ENCODE measurements at regions not wholly inside any gene's neighbourhood (a gene's known extent, or its start where the extent isn't known, plus 50 kb on each side); places are given as distances from the start of the nearest gene placed in this dataset.

DNA sequence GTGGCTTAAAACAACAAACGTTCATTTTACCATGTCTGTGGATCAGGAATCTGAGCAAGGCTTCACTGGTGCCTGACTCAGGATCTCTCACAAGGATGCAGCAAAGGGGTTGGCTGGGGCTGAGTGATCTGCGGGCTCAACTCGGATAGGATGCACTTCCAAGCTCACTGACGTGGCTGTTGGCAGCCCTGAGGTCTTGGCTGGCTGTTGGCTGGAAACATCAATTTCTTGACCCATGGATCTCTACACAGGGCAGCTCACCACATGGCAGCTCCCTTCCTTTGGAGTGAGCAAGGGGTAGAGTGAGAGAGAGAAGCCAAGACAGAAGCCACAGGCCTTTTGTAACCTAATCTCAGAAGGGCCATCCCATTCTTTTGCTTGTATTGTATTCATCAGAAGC lies 202.1 kb downstream of the NXNL2 start (continued):
- TF ChIP-seq, protein P1, sequence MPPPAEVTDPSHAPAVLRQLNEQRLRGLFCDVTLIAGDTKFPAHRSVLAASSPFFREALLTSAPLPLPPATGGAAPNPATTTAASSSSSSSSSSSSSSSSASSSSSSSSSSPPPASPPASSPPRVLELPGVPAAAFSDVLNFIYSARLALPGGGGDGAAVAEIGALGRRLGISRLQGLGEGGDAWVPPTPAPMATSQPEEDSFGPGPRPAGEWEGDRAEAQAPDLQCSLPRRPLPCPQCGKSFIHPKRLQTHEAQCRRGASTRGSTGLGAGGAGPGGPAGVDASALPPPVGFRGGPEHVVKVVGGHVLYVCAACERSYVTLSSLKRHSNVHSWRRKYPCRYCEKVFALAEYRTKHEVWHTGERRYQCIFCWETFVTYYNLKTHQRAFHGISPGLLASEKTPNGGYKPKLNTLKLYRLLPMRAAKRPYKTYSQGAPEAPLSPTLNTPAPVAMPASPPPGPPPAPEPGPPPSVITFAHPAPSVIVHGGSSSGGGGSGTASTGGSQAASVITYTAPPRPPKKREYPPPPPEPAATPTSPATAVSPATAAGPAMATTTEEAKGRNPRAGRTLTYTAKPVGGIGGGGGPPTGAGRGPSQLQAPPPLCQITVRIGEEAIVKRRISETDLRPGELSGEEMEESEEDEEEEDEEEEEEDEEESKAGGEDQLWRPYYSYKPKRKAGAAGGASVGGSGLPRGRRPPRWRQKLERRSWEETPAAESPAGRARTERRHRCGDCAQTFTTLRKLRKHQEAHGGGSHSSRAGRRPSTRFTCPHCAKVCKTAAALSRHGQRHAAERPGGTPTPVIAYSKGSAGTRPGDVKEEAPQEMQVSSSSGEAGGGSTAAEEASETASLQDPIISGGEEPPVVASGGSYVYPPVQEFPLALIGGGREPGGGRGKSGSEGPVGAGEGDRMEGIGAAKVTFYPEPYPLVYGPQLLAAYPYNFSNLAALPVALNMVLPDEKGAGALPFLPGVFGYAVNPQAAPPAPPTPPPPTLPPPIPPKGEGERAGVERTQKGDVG (CRISPR knock-in tag; IDR thresholded peaks at IDR 0.05) = no peak
- TF ChIP-seq, protein P2, sequence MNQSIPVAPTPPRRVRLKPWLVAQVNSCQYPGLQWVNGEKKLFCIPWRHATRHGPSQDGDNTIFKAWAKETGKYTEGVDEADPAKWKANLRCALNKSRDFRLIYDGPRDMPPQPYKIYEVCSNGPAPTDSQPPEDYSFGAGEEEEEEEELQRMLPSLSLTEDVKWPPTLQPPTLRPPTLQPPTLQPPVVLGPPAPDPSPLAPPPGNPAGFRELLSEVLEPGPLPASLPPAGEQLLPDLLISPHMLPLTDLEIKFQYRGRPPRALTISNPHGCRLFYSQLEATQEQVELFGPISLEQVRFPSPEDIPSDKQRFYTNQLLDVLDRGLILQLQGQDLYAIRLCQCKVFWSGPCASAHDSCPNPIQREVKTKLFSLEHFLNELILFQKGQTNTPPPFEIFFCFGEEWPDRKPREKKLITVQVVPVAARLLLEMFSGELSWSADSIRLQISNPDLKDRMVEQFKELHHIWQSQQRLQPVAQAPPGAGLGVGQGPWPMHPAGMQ (IDR thresholded peaks at IDR 0.05; ENCODE audit: borderline replicate concordance) = no peak
- TF ChIP-seq, protein P3, sequence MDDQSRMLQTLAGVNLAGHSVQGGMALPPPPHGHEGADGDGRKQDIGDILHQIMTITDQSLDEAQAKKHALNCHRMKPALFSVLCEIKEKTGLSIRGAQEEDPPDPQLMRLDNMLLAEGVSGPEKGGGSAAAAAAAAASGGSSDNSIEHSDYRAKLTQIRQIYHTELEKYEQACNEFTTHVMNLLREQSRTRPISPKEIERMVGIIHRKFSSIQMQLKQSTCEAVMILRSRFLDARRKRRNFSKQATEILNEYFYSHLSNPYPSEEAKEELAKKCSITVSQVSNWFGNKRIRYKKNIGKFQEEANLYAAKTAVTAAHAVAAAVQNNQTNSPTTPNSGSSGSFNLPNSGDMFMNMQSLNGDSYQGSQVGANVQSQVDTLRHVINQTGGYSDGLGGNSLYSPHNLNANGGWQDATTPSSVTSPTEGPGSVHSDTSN (IDR thresholded peaks at IDR 0.05; ENCODE audit: insufficient replicate concordance, low read depth, low read length) = no peak
- TF ChIP-seq, protein P4, sequence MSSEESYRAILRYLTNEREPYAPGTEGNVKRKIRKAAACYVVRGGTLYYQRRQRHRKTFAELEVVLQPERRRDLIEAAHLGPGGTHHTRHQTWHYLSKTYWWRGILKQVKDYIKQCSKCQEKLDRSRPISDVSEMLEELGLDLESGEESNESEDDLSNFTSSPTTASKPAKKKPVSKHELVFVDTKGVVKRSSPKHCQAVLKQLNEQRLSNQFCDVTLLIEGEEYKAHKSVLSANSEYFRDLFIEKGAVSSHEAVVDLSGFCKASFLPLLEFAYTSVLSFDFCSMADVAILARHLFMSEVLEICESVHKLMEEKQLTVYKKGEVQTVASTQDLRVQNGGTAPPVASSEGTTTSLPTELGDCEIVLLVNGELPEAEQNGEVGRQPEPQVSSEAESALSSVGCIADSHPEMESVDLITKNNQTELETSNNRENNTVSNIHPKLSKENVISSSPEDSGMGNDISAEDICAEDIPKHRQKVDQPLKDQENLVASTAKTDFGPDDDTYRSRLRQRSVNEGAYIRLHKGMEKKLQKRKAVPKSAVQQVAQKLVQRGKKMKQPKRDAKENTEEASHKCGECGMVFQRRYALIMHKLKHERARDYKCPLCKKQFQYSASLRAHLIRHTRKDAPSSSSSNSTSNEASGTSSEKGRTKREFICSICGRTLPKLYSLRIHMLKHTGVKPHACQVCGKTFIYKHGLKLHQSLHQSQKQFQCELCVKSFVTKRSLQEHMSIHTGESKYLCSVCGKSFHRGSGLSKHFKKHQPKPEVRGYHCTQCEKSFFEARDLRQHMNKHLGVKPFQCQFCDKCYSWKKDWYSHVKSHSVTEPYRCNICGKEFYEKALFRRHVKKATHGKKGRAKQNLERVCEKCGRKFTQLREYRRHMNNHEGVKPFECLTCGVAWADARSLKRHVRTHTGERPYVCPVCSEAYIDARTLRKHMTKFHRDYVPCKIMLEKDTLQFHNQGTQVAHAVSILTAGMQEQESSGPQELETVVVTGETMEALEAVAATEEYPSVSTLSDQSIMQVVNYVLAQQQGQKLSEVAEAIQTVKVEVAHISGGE (CRISPR knock-in tag; IDR thresholded peaks at IDR 0.05) = no peak
- TF ChIP-seq, protein P5, sequence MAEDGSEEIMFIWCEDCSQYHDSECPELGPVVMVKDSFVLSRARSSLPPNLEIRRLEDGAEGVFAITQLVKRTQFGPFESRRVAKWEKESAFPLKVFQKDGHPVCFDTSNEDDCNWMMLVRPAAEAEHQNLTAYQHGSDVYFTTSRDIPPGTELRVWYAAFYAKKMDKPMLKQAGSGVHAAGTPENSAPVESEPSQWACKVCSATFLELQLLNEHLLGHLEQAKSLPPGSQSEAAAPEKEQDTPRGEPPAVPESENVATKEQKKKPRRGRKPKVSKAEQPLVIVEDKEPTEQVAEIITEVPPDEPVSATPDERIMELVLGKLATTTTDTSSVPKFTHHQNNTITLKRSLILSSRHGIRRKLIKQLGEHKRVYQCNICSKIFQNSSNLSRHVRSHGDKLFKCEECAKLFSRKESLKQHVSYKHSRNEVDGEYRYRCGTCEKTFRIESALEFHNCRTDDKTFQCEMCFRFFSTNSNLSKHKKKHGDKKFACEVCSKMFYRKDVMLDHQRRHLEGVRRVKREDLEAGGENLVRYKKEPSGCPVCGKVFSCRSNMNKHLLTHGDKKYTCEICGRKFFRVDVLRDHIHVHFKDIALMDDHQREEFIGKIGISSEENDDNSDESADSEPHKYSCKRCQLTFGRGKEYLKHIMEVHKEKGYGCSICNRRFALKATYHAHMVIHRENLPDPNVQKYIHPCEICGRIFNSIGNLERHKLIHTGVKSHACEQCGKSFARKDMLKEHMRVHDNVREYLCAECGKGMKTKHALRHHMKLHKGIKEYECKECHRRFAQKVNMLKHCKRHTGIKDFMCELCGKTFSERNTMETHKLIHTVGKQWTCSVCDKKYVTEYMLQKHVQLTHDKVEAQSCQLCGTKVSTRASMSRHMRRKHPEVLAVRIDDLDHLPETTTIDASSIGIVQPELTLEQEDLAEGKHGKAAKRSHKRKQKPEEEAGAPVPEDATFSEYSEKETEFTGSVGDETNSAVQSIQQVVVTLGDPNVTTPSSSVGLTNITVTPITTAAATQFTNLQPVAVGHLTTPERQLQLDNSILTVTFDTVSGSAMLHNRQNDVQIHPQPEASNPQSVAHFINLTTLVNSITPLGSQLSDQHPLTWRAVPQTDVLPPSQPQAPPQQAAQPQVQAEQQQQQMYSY (CRISPR knock-in tag; IDR thresholded peaks at IDR 0.05) = no peak
- TF ChIP-seq MYC (IDR thresholded peaks at IDR 0.05; ENCODE audit: insufficient read depth, insufficient read length, insufficient replicate concordance, low read length, severe bottlenecking) (no peak), ZNF207 (IDR thresholded peaks at IDR 0.05; ENCODE audit: borderline replicate concordance) (no peak), TAF1 (IDR thresholded peaks at IDR 0.05; ENCODE audit: borderline replicate concordance, low read depth, low read length) (no peak), JUNB (IDR thresholded peaks at IDR 0.05) (no peak)
- TF ChIP-seq, protein P6, sequence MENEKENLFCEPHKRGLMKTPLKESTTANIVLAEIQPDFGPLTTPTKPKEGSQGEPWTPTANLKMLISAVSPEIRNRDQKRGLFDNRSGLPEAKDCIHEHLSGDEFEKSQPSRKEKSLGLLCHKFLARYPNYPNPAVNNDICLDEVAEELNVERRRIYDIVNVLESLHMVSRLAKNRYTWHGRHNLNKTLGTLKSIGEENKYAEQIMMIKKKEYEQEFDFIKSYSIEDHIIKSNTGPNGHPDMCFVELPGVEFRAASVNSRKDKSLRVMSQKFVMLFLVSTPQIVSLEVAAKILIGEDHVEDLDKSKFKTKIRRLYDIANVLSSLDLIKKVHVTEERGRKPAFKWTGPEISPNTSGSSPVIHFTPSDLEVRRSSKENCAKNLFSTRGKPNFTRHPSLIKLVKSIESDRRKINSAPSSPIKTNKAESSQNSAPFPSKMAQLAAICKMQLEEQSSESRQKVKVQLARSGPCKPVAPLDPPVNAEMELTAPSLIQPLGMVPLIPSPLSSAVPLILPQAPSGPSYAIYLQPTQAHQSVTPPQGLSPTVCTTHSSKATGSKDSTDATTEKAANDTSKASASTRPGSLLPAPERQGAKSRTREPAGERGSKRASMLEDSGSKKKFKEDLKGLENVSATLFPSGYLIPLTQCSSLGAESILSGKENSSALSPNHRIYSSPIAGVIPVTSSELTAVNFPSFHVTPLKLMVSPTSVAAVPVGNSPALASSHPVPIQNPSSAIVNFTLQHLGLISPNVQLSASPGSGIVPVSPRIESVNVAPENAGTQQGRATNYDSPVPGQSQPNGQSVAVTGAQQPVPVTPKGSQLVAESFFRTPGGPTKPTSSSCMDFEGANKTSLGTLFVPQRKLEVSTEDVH (IDR thresholded peaks at IDR 0.05; ENCODE audit: low read depth, partially characterized antibody) = no peak
